ENCODE measurements at regions not wholly inside any gene's neighbourhood (a gene's known extent, or its start where the extent isn't known, plus 50 kb on each side); places are given as distances from the start of the nearest gene placed in this dataset.
"Not testable (repeated sequence)": the region's sequence is repeated elsewhere in the genome, so short reads cannot be mapped to it uniquely, and the experiment has no call there.

GRCh38 chr2:63696496-63696895 lies 107.7 kb downstream of the MDH1 start:
- no peak for DNase-seq

GRCh38 chr2:63697160-63697559 lies 108.4 kb downstream of the MDH1 start:
- DNase-seq, result no peak

GRCh38 chr2:63698786-63699548 lies 110.2 kb downstream of the MDH1 start:
- DNase-seq, result peak; percentile 64

GRCh38 chr2:63699549-63699839 lies 110.7 kb downstream of the MDH1 start:
- no peak for DNase-seq

GRCh38 chr2:63700271-63700670 lies 111.5 kb downstream of the MDH1 start:
- DNase-seq, result no peak

GRCh38 chr2:63701406-63701805 lies 112.6 kb downstream of the MDH1 start:
- DNase-seq, result no peak

- not testable (repeated sequence) for DNase-seq
Measured at GRCh38 chr2:63706084-63706483, 117.3 kb downstream of the MDH1 start.

GRCh38 chr2:63710732-63711131 lies 122.0 kb downstream of the MDH1 start:
- no peak for DNase-seq

- peak; percentile 15 for DNase-seq
Measured at GRCh38 chr2:63712748-63713147, 124.0 kb downstream of the MDH1 start.

- DNase-seq, result no peak
Measured at GRCh38 chr2:63716146-63716545, 125.5 kb upstream of the UGP2 start.

GRCh38 chr2:63719052-63719451 lies 122.6 kb upstream of the UGP2 start:
- DNase-seq, result no peak

GRCh38 chr2:63721082-63721424 lies 120.6 kb upstream of the UGP2 start:
- DNase-seq, result no peak

GRCh38 chr2:63722284-63722683 lies 119.4 kb upstream of the UGP2 start:
- DNase-seq, result not testable (repeated sequence)

- no peak for DNase-seq
Measured at GRCh38 chr2:63723709-63724108, 118.0 kb upstream of the UGP2 start.

GRCh38 chr2:63725212-63725611 lies 116.5 kb upstream of the UGP2 start:
- DNase-seq, result not testable (repeated sequence)

GRCh38 chr2:63729362-63729761 lies 112.3 kb upstream of the UGP2 start:
- no peak for DNase-seq

- no peak for DNase-seq
Measured at GRCh38 chr2:63729831-63730230, 111.9 kb upstream of the UGP2 start.

GRCh38 chr2:63734510-63734909 lies 107.2 kb upstream of the UGP2 start:
- peak; percentile 72 for DNase-seq

- DNase-seq, result peak; percentile 6
Measured at GRCh38 chr2:63735263-63735662, 106.4 kb upstream of the UGP2 start.

GRCh38 chr2:63735931-63736330 lies 105.8 kb upstream of the UGP2 start:
- DNase-seq, result peak; percentile 9

- DNase-seq, result no peak
Measured at GRCh38 chr2:63736354-63736753, 105.3 kb upstream of the UGP2 start.

GRCh38 chr2:63737081-63737751 lies 104.5 kb upstream of the UGP2 start:
- no peak for DNase-seq

- peak; percentile 13 for DNase-seq
Measured at GRCh38 chr2:63738019-63738418, 103.7 kb upstream of the UGP2 start.

GRCh38 chr2:63739180-63739579 lies 102.5 kb upstream of the UGP2 start:
- not testable (repeated sequence) for DNase-seq

- no peak for DNase-seq
Measured at GRCh38 chr2:63740020-63740419, 101.7 kb upstream of the UGP2 start.

All from OCI-M1 (cell line).